ENCODE measurements at regions not wholly inside any gene's neighbourhood (a gene's known extent, or its start where the extent isn't known, plus 50 kb on each side); places are given as distances from the start of the nearest gene placed in this dataset.

GRCh38 chr7:25642849-25643248, 414.6 kb upstream of the NPVF start:
- DNase-seq = no peak
- peak; percentile 78 for ATAC-seq
- H3K9me3 ChIP-seq = no peaks in the 10 kb centered on the region
- no peaks in the 10 kb centered on the region for H3K27me3 ChIP-seq
- H3K27ac ChIP-seq = peak overlapping the region in 1 of 2 donors; percentile 65
- intact Hi-C loops (cut with DNase I) = no loop called here
- no peak for TF ChIP-seq CTCF (IDR thresholded peaks at IDR 0.05)
- H3K4me1 ChIP-seq = peaks cover 0 to 3% of the 10 kb centered on the region in 2 donors
- no peaks in the 10 kb centered on the region for H3K36me3 ChIP-seq
- no peak overlapping the region for H3K4me3 ChIP-seq

- peak; percentile 82 for ATAC-seq
- no peaks in the 10 kb centered on the region for H3K9me3 ChIP-seq
- intact Hi-C loops (cut with DNase I) = no loop called here
Measured at GRCh38 chr7:25643286-25643685, 415.0 kb upstream of the NPVF start.

GRCh38 chr7:25643770-25644394, 415.6 kb upstream of the NPVF start:
- DNase-seq = no peak
- no peak for TF ChIP-seq CTCF (IDR thresholded peaks at IDR 0.05)
- H3K9me3 ChIP-seq = no peaks in the 10 kb centered on the region
- ATAC-seq = peak; percentile 73
- intact Hi-C loops (cut with DNase I) = no loop called here
- H3K27ac ChIP-seq = peak overlapping the region; percentile 36 to 65
- no peak overlapping the region for H3K4me3 ChIP-seq
- no peaks in the 10 kb centered on the region for H3K36me3 ChIP-seq
- H3K4me1 ChIP-seq = peaks cover 0 to 3% of the 10 kb centered on the region in 2 donors
- no peaks in the 10 kb centered on the region for H3K27me3 ChIP-seq

More at GRCh38 chr7:25643286-25643685, 415.0 kb upstream of the NPVF start:
- no peak for DNase-seq
- Histone ChIP-seq H3K27me3 (no peaks in the 10 kb centered on the region), H3K36me3 (no peaks in the 10 kb centered on the region), H3K27ac (peak overlapping the region; percentile 36 to 65), H3K4me3 (no peak overlapping the region), H3K4me1 (peaks cover 0 to 3% of the 10 kb centered on the region in 2 donors)
- TF ChIP-seq CTCF (IDR thresholded peaks at IDR 0.05) = no peak

- intact Hi-C loops (cut with DNase I) = no loop called here
- no peak for DNase-seq
- H3K4me1 ChIP-seq = peaks cover 0 to 3% of the 10 kb centered on the region in 2 donors
- no peaks in the 10 kb centered on the region for H3K9me3 ChIP-seq
- H3K27ac ChIP-seq = no peak overlapping the region
- no peaks in the 10 kb centered on the region for H3K27me3 ChIP-seq
- no peak for ATAC-seq
- no peaks in the 10 kb centered on the region for H3K36me3 ChIP-seq
- H3K4me3 ChIP-seq = no peak overlapping the region
- TF ChIP-seq CTCF (IDR thresholded peaks at IDR 0.05) = no peak
Measured at GRCh38 chr7:25646726-25647413, 418.6 kb upstream of the NPVF start.

- no peaks in the 10 kb centered on the region for H3K36me3 ChIP-seq
- H3K4me1 ChIP-seq = peaks cover 0 to 3% of the 10 kb centered on the region in 2 donors
- H3K9me3 ChIP-seq = no peaks in the 10 kb centered on the region
- no peak for TF ChIP-seq CTCF (IDR thresholded peaks at IDR 0.05)
- no peak overlapping the region for H3K27ac ChIP-seq
- H3K4me3 ChIP-seq = no peak overlapping the region
- H3K27me3 ChIP-seq = no peaks in the 10 kb centered on the region
- intact Hi-C loops (cut with DNase I) = no loop called here
- no peak for DNase-seq
- no peak for ATAC-seq
Measured at GRCh38 chr7:25647872-25648271, 419.6 kb upstream of the NPVF start.

Data from left lung (tissue), 4 donors.